Fibroblast of lung (primary cell): ENCODE measurements at regions not wholly inside any gene's neighbourhood (a gene's known extent, or its start where the extent isn't known, plus 50 kb on each side); places are given as distances from the start of the nearest gene placed in this dataset.

Experiments
- DNase-seq, 2 donors: peaks; one replicate each; pipeline versions ENCODE4 v3.0.0 to v3.0.0-alpha.2; 2010; ENCODE audit warnings: low read depth in 2 of 2
- H2AFZ ChIP-seq: 2 replicates; pipeline ENCODE4 v1.5.1; 2012; ENCODE audit warnings: low read length, control low read depth, inconsistent platforms
- H3K27ac ChIP-seq: 2 replicates; pipeline ENCODE4 v1.5.1; 2011; ENCODE audit warnings: low read length, control low read depth; ENCODE audit not compliant: insufficient read depth
- H3K27me3 ChIP-seq: 2 replicates; pipeline ENCODE4 v1.5.1; 2011; ENCODE audit warnings: mild to moderate bottlenecking, low read length; ENCODE audit not compliant: control insufficient read depth, insufficient read depth
- H3K36me3 ChIP-seq: 2 replicates; pipeline ENCODE4 v1.5.1; 2011; ENCODE audit warnings: low read length; ENCODE audit not compliant: control insufficient read depth, insufficient read depth
- H3K4me1 ChIP-seq: 2 replicates; pipeline ENCODE4 v1.5.1; 2011; ENCODE audit warnings: low read length; ENCODE audit not compliant: control insufficient read depth, insufficient read depth; ENCODE audit errors: extremely low read depth
- H3K4me2 ChIP-seq: 2 replicates; pipeline ENCODE4 v1.5.1; 2011; ENCODE audit warnings: low read length, control low read depth; ENCODE audit not compliant: insufficient read depth; ENCODE audit errors: extremely low read depth
- H3K4me3 ChIP-seq, 4 experiments: fragments of 200-600 bp in 1 of 4; sonication (generic) in 1 of 4; replicated peaks in 1 of 4; 2 replicates each; pipeline ENCODE4 v1.5.1; 2011 to 2016; ENCODE audit warnings: low read length in 4 of 4, low read depth in 3 of 4, mild to moderate bottlenecking in 3 of 4, control low read depth in 2 of 4, inconsistent platforms in 1 of 4, mixed read lengths in 1 of 4; ENCODE audit not compliant: insufficient read depth in 1 of 4; ENCODE audit errors: control extremely low read depth in 1 of 4
- H3K79me2 ChIP-seq: 2 replicates; pipeline ENCODE4 v1.5.1; 2012; ENCODE audit warnings: mild to moderate bottlenecking, low read length, inconsistent platforms; ENCODE audit not compliant: control insufficient read depth, insufficient read depth
- H3K9ac ChIP-seq: 2 replicates; pipeline ENCODE4 v1.5.1; 2011; ENCODE audit warnings: mild to moderate bottlenecking, low read length, control low read depth; ENCODE audit not compliant: insufficient read depth
- H3K9me3 ChIP-seq: 2 replicates; pipeline ENCODE4 v1.5.1; 2012; ENCODE audit warnings: low read depth, low read length; ENCODE audit not compliant: control insufficient read depth, insufficient read depth
- H4K20me1 ChIP-seq: 2 replicates; pipeline ENCODE4 v1.5.1; 2011; ENCODE audit warnings: low read length; ENCODE audit not compliant: control insufficient read depth, insufficient read depth; ENCODE audit errors: extremely low read depth
- CTCF ChIP-seq, 2 donors: IDR thresholded peaks in 1 of 2; conservative IDR thresholded peaks in 1 of 2; 1 replicate in 1 of 2; 2 replicates in 1 of 2; pipeline ENCODE4 v1.5.1; 2011 to 2012; ENCODE audit warnings: low read length in 2 of 2, control low read depth in 1 of 2, inconsistent platforms in 1 of 2, low read depth in 1 of 2, mild to moderate bottlenecking in 1 of 2
- EZH2 ChIP-seq: IDR thresholded peaks from 2 replicates; pipeline ENCODE4 v1.5.1; 2012; ENCODE audit warnings: low read length, control low read depth, mild to moderate bottlenecking; ENCODE audit errors: missing control alignments

GRCh38 chr2:37447446-37447845, 103.0 kb downstream of the QPCT start:
- TF ChIP-seq EZH2, result no peak
- Histone ChIP-seq H3K4me2 (no peak overlapping the region), H3K27ac (no peak overlapping the region), H2AFZ (no peak overlapping the region), H3K9me3 (no peaks in the 10 kb centered on the region), H3K9ac (no peak overlapping the region), H3K4me3 (no peak overlapping the region), H3K27me3 (no peaks in the 10 kb centered on the region), H3K79me2 (no peaks in the 10 kb centered on the region), H3K4me1 (no peaks in the 10 kb centered on the region), H4K20me1 (no peaks in the 10 kb centered on the region), H3K36me3 (no peaks in the 10 kb centered on the region)
- no peak for DNase-seq

GRCh38 chr2:37448342-37449120, 104.1 kb downstream of the QPCT start:
- Histone ChIP-seq H2AFZ (no peak overlapping the region), H3K27ac (no peak overlapping the region), H4K20me1 (no peaks in the 10 kb centered on the region), H3K4me3 (no peak overlapping the region), H3K4me2 (no peak overlapping the region), H3K79me2 (no peaks in the 10 kb centered on the region), H3K9me3 (no peaks in the 10 kb centered on the region), H3K27me3 (no peaks in the 10 kb centered on the region), H3K36me3 (no peaks in the 10 kb centered on the region), H3K9ac (no peak overlapping the region), H3K4me1 (no peaks in the 10 kb centered on the region)
- DNase-seq, result peak in 1 of 2 donors; percentile 45
- TF ChIP-seq CTCF (conservative IDR thresholded peaks at IDR 0.05 in 1 of 2, IDR thresholded peaks at IDR 0.05 in 1 of 2; ENCODE audit: low read depth in 1 of 2, low read length in 2 of 2) (no peak), EZH2 (no peak)

GRCh38 chr2:37449761-37450296, 105.4 kb downstream of the QPCT start:
- Histone ChIP-seq H3K36me3 (no peaks in the 10 kb centered on the region), H3K27ac (no peak overlapping the region), H3K4me1 (no peaks in the 10 kb centered on the region), H3K4me3 (no peak overlapping the region), H3K79me2 (no peaks in the 10 kb centered on the region), H3K4me2 (no peak overlapping the region), H3K9me3 (no peaks in the 10 kb centered on the region), H3K27me3 (no peaks in the 10 kb centered on the region), H4K20me1 (no peaks in the 10 kb centered on the region), H3K9ac (no peak overlapping the region), H2AFZ (no peak overlapping the region)
- DNase-seq, result peak in 1 of 2 donors; percentile 91
- no peak for TF ChIP-seq EZH2
- no peak for TF ChIP-seq CTCF (conservative IDR thresholded peaks at IDR 0.05 in 1 of 2, IDR thresholded peaks at IDR 0.05 in 1 of 2; ENCODE audit: low read depth in 1 of 2, low read length in 2 of 2)
